Calu3 (cell line): ENCODE measurements at regions not wholly inside any gene's neighbourhood (a gene's known extent, or its start where the extent isn't known, plus 50 kb on each side); places are given as distances from the start of the nearest gene placed in this dataset.

ENCODE experiments used
- BruUV-seq: library from RNA; stranded (reverse); fragments of 400-500 nt; replicated peaks from 2 replicates; lab custom pipeline; 2021; lab: Mats Ljungman, UMichigan
- CTCF ChIA-PET: fragments of 300-600 bp; sonication (Branson Sonifier 250); formaldehyde crosslinking; loops from one replicate; lab custom pipeline; 2022; ENCODE audit warnings: antibody characterized with exemption; lab: Charles Lee
- DNase-seq: peaks from one replicate; pipeline ENCODE4 v3.0.0; 2022
- H3K27ac Mint-ChIP-seq: one replicate; pipeline ENCODE4 v1.8.0; 2022; ENCODE audit warnings: mixed read lengths; ENCODE audit not compliant: unreplicated experiment
- H3K27me3 Mint-ChIP-seq: one replicate; pipeline ENCODE4 v1.8.0; 2022; ENCODE audit warnings: mixed read lengths; ENCODE audit not compliant: unreplicated experiment
- H3K36me3 Mint-ChIP-seq: one replicate; pipeline ENCODE4 v1.8.0; 2022; ENCODE audit warnings: mild to moderate bottlenecking, moderate library complexity, mixed read lengths; ENCODE audit not compliant: insufficient read depth, unreplicated experiment
- H3K4me1 Mint-ChIP-seq: one replicate; pipeline ENCODE4 v1.8.0; 2022; ENCODE audit warnings: mild to moderate bottlenecking, low read depth, mixed read lengths; ENCODE audit not compliant: unreplicated experiment
- H3K4me3 Mint-ChIP-seq: one replicate; pipeline ENCODE4 v1.8.0; 2022; ENCODE audit warnings: mild to moderate bottlenecking, low read depth, moderate library complexity, mixed read lengths; ENCODE audit not compliant: unreplicated experiment
- H3K9me3 Mint-ChIP-seq: one replicate; pipeline ENCODE4 v1.8.0; 2022; ENCODE audit warnings: low read depth, mixed read lengths; ENCODE audit not compliant: unreplicated experiment
- intact Hi-C: fragments of 100-400 bp; cut with micrococcal nuclease; formaldehyde crosslinking; loops from one replicate; pipeline ENCODE4 v1.10.0; 2022; ENCODE audit not compliant: unreplicated experiment
- TF ChIP-seq, protein P1 (sequence below): fragments of 200-600 bp; IDR thresholded peaks from one replicate; pipeline ENCODE4 v1.8.0; 2022; ENCODE audit warnings: antibody characterized with exemption; ENCODE audit not compliant: unreplicated experiment

DNA sequence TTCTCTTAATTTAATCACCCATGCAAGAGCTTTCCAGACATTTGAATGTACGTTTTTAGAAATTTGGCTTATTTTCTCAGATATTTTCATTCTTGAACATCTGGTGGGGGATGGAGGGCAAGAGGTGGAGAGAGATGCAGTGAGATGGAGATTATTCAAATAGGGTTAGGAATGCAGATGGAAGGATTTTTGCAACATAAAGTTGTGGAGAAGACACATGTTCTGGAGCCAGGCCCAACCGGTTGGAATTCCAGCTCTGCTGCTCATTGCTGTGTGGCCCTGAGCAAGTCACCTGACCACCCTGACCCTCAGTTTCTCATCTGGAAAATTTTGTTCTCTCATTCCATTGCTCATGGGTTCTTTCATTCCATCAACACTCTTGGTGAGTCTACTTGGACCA lies 66.9 kb downstream of the IRX3 start:
- CTCF ChIA-PET = no interaction called here
- no peak overlapping the region for H3K27ac Mint-ChIP-seq
- H3K4me1 Mint-ChIP-seq = no peaks in the 10 kb centered on the region
- H3K27me3 Mint-ChIP-seq = peaks cover 60% of the 10 kb centered on the region
- no peak overlapping the region for H3K4me3 Mint-ChIP-seq
- no peaks in the 10 kb centered on the region for H3K9me3 Mint-ChIP-seq
- no TSS peak for BruUV-seq
- TF ChIP-seq, protein P1, sequence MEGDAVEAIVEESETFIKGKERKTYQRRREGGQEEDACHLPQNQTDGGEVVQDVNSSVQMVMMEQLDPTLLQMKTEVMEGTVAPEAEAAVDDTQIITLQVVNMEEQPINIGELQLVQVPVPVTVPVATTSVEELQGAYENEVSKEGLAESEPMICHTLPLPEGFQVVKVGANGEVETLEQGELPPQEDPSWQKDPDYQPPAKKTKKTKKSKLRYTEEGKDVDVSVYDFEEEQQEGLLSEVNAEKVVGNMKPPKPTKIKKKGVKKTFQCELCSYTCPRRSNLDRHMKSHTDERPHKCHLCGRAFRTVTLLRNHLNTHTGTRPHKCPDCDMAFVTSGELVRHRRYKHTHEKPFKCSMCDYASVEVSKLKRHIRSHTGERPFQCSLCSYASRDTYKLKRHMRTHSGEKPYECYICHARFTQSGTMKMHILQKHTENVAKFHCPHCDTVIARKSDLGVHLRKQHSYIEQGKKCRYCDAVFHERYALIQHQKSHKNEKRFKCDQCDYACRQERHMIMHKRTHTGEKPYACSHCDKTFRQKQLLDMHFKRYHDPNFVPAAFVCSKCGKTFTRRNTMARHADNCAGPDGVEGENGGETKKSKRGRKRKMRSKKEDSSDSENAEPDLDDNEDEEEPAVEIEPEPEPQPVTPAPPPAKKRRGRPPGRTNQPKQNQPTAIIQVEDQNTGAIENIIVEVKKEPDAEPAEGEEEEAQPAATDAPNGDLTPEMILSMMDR = no peak
- H3K36me3 Mint-ChIP-seq = no peaks in the 10 kb centered on the region
- intact Hi-C loops = no loop called here
- DNase-seq = no peak

DNA sequence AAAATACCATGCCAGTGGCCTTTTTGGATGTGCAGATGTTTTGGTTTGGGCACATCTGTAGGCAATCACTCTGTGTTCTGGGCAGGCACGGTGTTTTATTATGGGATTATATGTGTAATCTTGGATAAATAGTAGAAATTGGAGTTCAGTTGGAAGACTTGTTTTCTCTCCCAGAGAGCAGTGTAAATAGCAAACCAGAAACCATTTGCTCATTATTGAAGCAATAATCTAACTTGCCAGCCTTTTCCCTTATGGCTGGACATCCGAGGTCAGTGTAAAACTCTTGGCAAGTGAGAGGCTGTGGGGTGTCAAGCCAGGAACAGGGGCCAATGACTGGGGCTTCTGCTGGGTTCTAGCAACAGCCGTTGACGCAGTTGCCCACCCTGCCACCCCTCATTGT lies 69.9 kb downstream of the IRX3 start:
- no peaks in the 10 kb centered on the region for H3K9me3 Mint-ChIP-seq

DNA sequence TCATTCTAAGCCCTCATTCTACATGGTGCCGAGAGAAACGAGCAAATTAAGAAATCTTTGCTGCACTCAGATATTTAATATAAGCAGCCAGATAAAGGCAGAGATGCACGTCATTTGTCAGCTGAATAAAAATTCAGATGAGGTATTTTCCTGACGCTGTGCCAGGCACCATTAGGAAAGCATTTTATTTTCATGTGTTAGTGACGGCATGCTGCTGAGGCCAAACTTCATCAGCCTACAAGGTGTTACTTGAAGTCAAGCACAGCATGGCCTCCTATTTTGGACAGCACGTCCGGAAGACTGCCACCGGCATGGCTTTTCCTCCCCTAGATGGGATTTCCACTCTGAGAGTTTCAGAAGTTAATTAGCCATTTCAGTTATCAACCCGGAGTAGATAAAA lies 70.3 kb downstream of the IRX3 start:
- peaks cover 83% of the 10 kb centered on the region for H3K27me3 Mint-ChIP-seq
- TF ChIP-seq, protein P1 = no peak
- no TSS peak for BruUV-seq

More for the DNA sequence above, 69.9 kb downstream of the IRX3 start:
- Mint-ChIP-seq H3K4me3 (no peak overlapping the region), H3K27ac (no peak overlapping the region), H3K36me3 (no peaks in the 10 kb centered on the region), H3K27me3 (peaks cover 82% of the 10 kb centered on the region), H3K4me1 (no peaks in the 10 kb centered on the region)
- no TSS peak for BruUV-seq
- intact Hi-C loops = no loop called here
- CTCF ChIA-PET = no interaction called here
- TF ChIP-seq, protein P1 = no peak
- no peak for DNase-seq

DNA sequence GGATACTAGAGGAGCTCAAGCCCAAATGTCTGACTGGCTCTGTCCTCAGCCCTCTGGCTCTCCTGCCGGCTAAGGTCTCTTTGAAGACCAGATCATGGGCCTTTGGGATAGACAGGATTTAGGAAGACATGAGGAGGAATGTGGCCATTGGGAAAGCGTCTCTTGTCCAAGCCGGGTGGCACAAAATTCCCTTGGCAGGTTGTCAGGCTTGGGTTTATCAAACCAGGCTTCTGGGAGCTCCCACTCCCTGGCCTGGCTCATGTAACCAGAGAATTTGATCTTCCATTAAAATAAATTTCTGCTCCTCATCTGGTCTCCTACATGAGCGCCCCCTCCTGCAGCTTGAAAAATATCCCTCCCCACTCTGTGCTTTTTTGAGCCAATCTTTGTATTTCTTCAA lies 71.1 kb downstream of the IRX3 start:
- no TSS peak for BruUV-seq
- Mint-ChIP-seq H3K27me3 (peaks cover 91% of the 10 kb centered on the region), H3K9me3 (no peaks in the 10 kb centered on the region), H3K27ac (no peak overlapping the region), H3K4me3 (no peak overlapping the region), H3K4me1 (no peaks in the 10 kb centered on the region), H3K36me3 (no peaks in the 10 kb centered on the region)
- TF ChIP-seq, protein P1 = no peak
- CTCF ChIA-PET = interaction anchor here (0.7 kb wide), 1 partner anchor 15 kb away, joined by 3 read pairs; no protein-coding TSS in a partner anchor
- intact Hi-C loops = no loop called here
- DNase-seq = no peak

More for the DNA sequence above, 70.3 kb downstream of the IRX3 start:
- no peaks in the 10 kb centered on the region for H3K9me3 Mint-ChIP-seq
- H3K27ac Mint-ChIP-seq = no peak overlapping the region
- intact Hi-C loops = no loop called here
- no peak overlapping the region for H3K4me3 Mint-ChIP-seq
- no peaks in the 10 kb centered on the region for H3K4me1 Mint-ChIP-seq
- no peaks in the 10 kb centered on the region for H3K36me3 Mint-ChIP-seq
- DNase-seq = no peak
- CTCF ChIA-PET = no interaction called here
